K562 (cell line): ENCODE measurements at regions not wholly inside any gene's neighbourhood (a gene's known extent, or its start where the extent isn't known, plus 50 kb on each side); places are given as distances from the start of the nearest gene placed in this dataset.

Experiments
- ATAC-seq: fragments of 200-7000 bp; cut with Tn5 transposase; 3 replicates; pipeline ENCODE4 v1.9.1; 2020; ENCODE audit warnings: moderate library complexity
- BruUV-seq: library from RNA; stranded (reverse); fragments of 400-500 nt; replicated peaks from 2 replicates; lab custom pipeline; 2021; lab: Mats Ljungman, UMichigan
- CTCF ChIA-PET: fragments of 300-600 bp; formaldehyde crosslinking; extraction: SDS; loops from one replicate; lab custom pipeline; 2021; ENCODE audit warnings: low intra/inter-chr PET ratio; lab: Yijun Ruan, JAX
- POLR2A ChIA-PET: fragments of 300-600, 350-650 bp; sonication (Branson Sonifier 250); formaldehyde crosslinking; extraction: SDS; loops from one replicate; lab custom pipeline; 2021; ENCODE audit warnings: antibody characterized with exemption, inconsistent platforms; lab: Yijun Ruan, JAX
- DNase-seq, 4 experiments: peaks; one replicate each; pipeline versions ENCODE4 v3.0.0 to v3.0.0-alpha.2; 2011 to 2018; ENCODE audit warnings: low spot score in 3 of 4, mixed read lengths in 3 of 4; ENCODE audit errors: extremely low read depth in 1 of 4
- FAIRE-seq: peaks from 2 replicates; lab custom pipeline; 2011; peaks lifted over from hg19 to GRCh38; lab: Jason Lieb, UNC
- H2AFZ ChIP-seq: 2 replicates; pipeline ENCODE4 v1.6.0; 2011; ENCODE audit warnings: low read depth, low read length, control low read depth, inconsistent platforms
- H3K27ac ChIP-seq: fragments of 200-600 bp; 3 replicates; pipeline ENCODE4 v1.8.0; 2011; ENCODE audit warnings: low read depth, mild to moderate bottlenecking, control low read depth, inconsistent platforms, low read length, moderate library complexity, mixed read lengths; ENCODE audit errors: extremely low read depth
- H3K27me3 ChIP-seq, 2 experiments: fragments of 300-600 bp in 1 of 2; 2 replicates in 1 of 2; 3 replicates in 1 of 2; pipeline versions ENCODE4 v1.6.0 to v1.8.0; 2011; ENCODE audit warnings: inconsistent platforms in 2 of 2, low read length in 2 of 2, mild to moderate bottlenecking in 1 of 2, mixed read lengths in 1 of 2, moderate library complexity in 1 of 2; ENCODE audit not compliant: control insufficient read depth in 2 of 2, insufficient read depth in 2 of 2
- H3K36me3 ChIP-seq: fragments of 300-600 bp; 3 replicates; pipeline ENCODE4 v1.8.0; 2011; ENCODE audit warnings: mild to moderate bottlenecking, low read length, inconsistent platforms; ENCODE audit not compliant: control insufficient read depth, insufficient read depth
- H3K4me1 ChIP-seq, 2 experiments: fragments of 200-600 bp in 1 of 2; replicated peaks in 1 of 2; 2 replicates in 1 of 2; 3 replicates in 1 of 2; pipeline versions ENCODE4 v1.5.1 to v1.8.0; 2011; ENCODE audit warnings: inconsistent platforms in 2 of 2, low read length in 2 of 2, mild to moderate bottlenecking in 1 of 2, mixed read lengths in 1 of 2, moderate library complexity in 1 of 2; ENCODE audit not compliant: control insufficient read depth in 2 of 2, insufficient read depth in 2 of 2
- H3K4me2 ChIP-seq: 2 replicates; pipeline ENCODE4 v1.6.1; 2011; ENCODE audit warnings: low read length, control low read depth, inconsistent platforms, mixed read lengths; ENCODE audit not compliant: insufficient read depth
- H3K4me3 ChIP-seq: fragments of 200-600 bp; sonication (generic), shearing (Covaris generic); 2 replicates; pipeline ENCODE4 v1.5.1; 2016; ENCODE audit warnings: control low read depth, inconsistent platforms
- H3K79me2 ChIP-seq: fragments of 200-600 bp; 3 replicates; pipeline ENCODE4 v1.8.0; 2011; ENCODE audit warnings: low read length, inconsistent platforms; ENCODE audit not compliant: control insufficient read depth, insufficient read depth
- H3K9ac ChIP-seq, 2 experiments: 2 replicates each; pipeline versions ENCODE4 v1.6.0 to v1.6.1; 2011; ENCODE audit warnings: low read depth in 2 of 2, low read length in 2 of 2, control low read depth in 1 of 2, inconsistent platforms in 1 of 2, mild to moderate bottlenecking in 1 of 2, mixed read lengths in 1 of 2; ENCODE audit not compliant: insufficient read depth in 1 of 2
- H3K9me1 ChIP-seq: one replicate; pipeline ENCODE4 v1.6.0; 2011; ENCODE audit warnings: inconsistent platforms, mild to moderate bottlenecking, low read length, moderate library complexity; ENCODE audit not compliant: control insufficient read depth, insufficient read depth
- H3K9me3 ChIP-seq: replicated peaks from 2 replicates; pipeline ENCODE4 v1.5.1; 2011; ENCODE audit warnings: low read depth, low read length, inconsistent platforms; ENCODE audit not compliant: control insufficient read depth, insufficient read depth
- H4K20me1 ChIP-seq: replicated peaks from 2 replicates; pipeline ENCODE4 v1.6.1; 2011; ENCODE audit warnings: low read length, inconsistent platforms, mixed read lengths; ENCODE audit not compliant: control insufficient read depth, insufficient read depth
- BCLAF1 ChIP-seq, 2 experiments: fragments of 450-650 bp in 1 of 2; IDR thresholded peaks; 2 replicates each; pipeline ENCODE4 v1.6.1; 2011 to 2017; ENCODE audit warnings: low read depth in 2 of 2, antibody characterized with exemption in 1 of 2, borderline replicate concordance in 1 of 2, low read length in 1 of 2, mild to moderate bottlenecking in 1 of 2, mixed read lengths in 1 of 2; ENCODE audit not compliant: control insufficient read depth in 1 of 2
- HBP1 ChIP-seq: fragments of 450-650 bp; formaldehyde crosslinking; IDR thresholded peaks from 2 replicates; pipeline ENCODE4 v1.4.0; 2022; ENCODE audit warnings: missing genetic modification characterization
- SNIP1 ChIP-seq: fragments of 450-650 bp; IDR thresholded peaks from 2 replicates; pipeline ENCODE4 v1.7.1; 2017; ENCODE audit warnings: low read depth, mild to moderate bottlenecking
- TSC22D4 ChIP-seq: fragments of 450-650 bp; IDR thresholded peaks from 2 replicates; pipeline ENCODE4 v1.6.1; 2016; ENCODE audit warnings: missing genetic modification characterization, missing biosample characterization, control low read depth
- WHSC1 ChIP-seq: IDR thresholded peaks from one replicate; pipeline ENCODE4 v1.6.1; 2012; ENCODE audit warnings: low read length, control low read depth, inconsistent platforms
- ZNF318 ChIP-seq, 2 experiments: fragments of 450-650 bp; IDR thresholded peaks; 2 replicates each; pipeline ENCODE4 v1.6.1; 2016; ENCODE audit warnings: mild to moderate bottlenecking in 2 of 2, borderline replicate concordance in 1 of 2, low read depth in 1 of 2, moderate library complexity in 1 of 2
- WGBS: fragments of 100-300 bp; shearing (Covaris generic); methylation state at CpG from one replicate; pipeline ENCODE4 v1.1.6; 2016; ENCODE audit warnings: low coverage, mixed read lengths; ENCODE audit not compliant: insufficient coverage; ENCODE audit errors: missing lambda C conversion rate; 5-methylcytosine and 5-hydroxymethylcytosine counted together
- in situ Hi-C: fragments of 300-500 bp; cut with MboI; formaldehyde crosslinking; loops from 4 replicates; pipeline ENCODE4 v1.15.0; 2018; ENCODE audit warnings: inconsistent platforms, mixed read lengths
- intact Hi-C: fragments of 100-400 bp; cut with micrococcal nuclease; formaldehyde crosslinking; loops from 2 replicates; pipeline ENCODE4 v1.14.2; 2022

- TF ChIP-seq HBP1 (CRISPR knock-in tag) (no peak), SNIP1 (no peak), TSC22D4 (tag) (no peak), BCLAF1 (IDR thresholded peaks at IDR 0.05; ENCODE audit: borderline replicate concordance in 1 of 2, control insufficient read depth in 1 of 2, low read depth in 2 of 2, low read length in 1 of 2) (no peak)
These were observed 191.7 kb upstream of the EPHA5 start (continued) for GRCh38 chr4:65861993-65862392.

- Histone ChIP-seq H3K4me3 (no peak overlapping the region), H3K4me1 (no peaks in the 10 kb centered on the region), H3K9ac (no peak overlapping the region), H3K4me2 (no peak overlapping the region), H3K36me3 (no peaks in the 10 kb centered on the region), H2AFZ (no peak overlapping the region), H3K79me2 (no peaks in the 10 kb centered on the region), H3K9me3 (no peaks in the 10 kb centered on the region), H3K27ac (no peak overlapping the region), H3K27me3 (no peaks in the 10 kb centered on the region), H3K9me1 (no peaks in the 10 kb centered on the region), H4K20me1 (no peaks in the 10 kb centered on the region)
- FAIRE-seq (no peak), ATAC-seq (no peak), DNase-seq (no peak)
- in situ Hi-C loops, result no loop called here
- intact Hi-C loops, result no loop called here
- WGBS, result 0% methylated on average over 4 of the region's 4 CpGs
- ChIA-PET POLR2A (no interaction called here), CTCF (no interaction called here)
- BruUV-seq, result no TSS peak
- TF ChIP-seq ZNF318 (IDR thresholded peaks at IDR 0.05; ENCODE audit: borderline replicate concordance in 1 of 2, low read depth in 1 of 2) (no peak), WHSC1 (no peak)
These were observed 175.0 kb upstream of the EPHA5 start for GRCh38 chr4:65845199-65845773.
